ENCODE measurements at regions not wholly inside any gene's neighbourhood (a gene's known extent, or its start where the extent isn't known, plus 50 kb on each side); places are given as distances from the start of the nearest gene placed in this dataset.
"Not testable (repeated sequence)": the region's sequence is repeated elsewhere in the genome, so short reads cannot be mapped to it uniquely, and the experiment has no call there.

DNA sequence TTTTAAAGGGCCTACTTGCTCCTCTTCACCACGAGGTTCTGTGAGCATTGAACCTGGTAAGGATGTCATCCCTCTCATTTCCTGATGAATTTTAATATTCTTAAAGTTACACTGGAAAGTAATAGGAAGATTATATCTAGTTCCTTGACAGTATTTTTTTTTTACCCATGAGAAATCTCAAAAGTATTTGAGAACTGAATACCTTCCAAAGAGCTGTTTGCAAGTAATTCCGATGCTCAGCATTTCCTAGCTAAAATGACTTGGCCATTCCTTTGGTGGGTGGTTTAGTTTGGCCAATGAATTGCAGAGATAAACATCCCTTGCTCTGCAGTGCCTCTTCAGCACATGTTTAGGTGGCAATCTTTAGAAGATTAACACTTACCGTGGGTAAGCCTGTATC, 110.2 kb upstream of the WDR1 start:
- H3K4me1 ChIP-seq (ENCODE audit: control insufficient read depth in 2 of 2, insufficient read depth in 1 of 2, low read depth in 1 of 2, low read length in 2 of 2): no peaks in the 10 kb centered on the region

DNA sequence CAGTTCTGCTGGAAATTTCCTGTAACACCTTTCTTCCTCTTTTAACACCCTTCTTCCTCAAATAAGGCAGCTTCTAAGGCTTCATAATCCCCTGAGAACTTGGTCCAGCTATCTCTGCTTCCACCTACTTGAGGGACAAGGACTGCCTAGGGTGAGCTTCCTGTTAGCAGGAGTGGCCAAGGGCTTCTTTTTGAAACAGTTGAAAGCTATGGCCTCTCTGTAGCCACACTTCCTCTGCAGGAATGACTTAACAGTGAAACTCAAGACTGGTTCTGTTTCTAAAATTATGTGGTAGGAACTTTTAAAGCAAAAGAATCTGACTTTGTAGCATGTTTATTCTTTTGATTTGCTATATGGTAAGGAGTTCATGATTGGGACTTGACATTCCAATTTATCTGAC, 108.5 kb upstream of the WDR1 start:
- no peak overlapping the region for H2AK5ac ChIP-seq (ENCODE audit: low read depth, low read length)

More for the DNA sequence above, 110.2 kb upstream of the WDR1 start:
- H3K4me3 ChIP-seq (ENCODE audit: low read length in 2 of 2): no peak overlapping the region
- H2AK5ac ChIP-seq (ENCODE audit: low read depth, low read length): no peak overlapping the region
- H2BK12ac ChIP-seq (ENCODE audit: low read length): no peak overlapping the region
- H3K9me3 ChIP-seq (replicated peaks in 1 of 2; ENCODE audit: control insufficient read depth in 2 of 2, insufficient read depth in 1 of 2, low read depth in 1 of 2, low read length in 2 of 2): no peaks in the 10 kb centered on the region
- WGBS, 2 donors (ENCODE audit: extremely low coverage in 2 of 2, insufficient read length in 2 of 2, insufficient replicate concordance in 1 of 2): no CpG with 5 or more reads among the region's 3 CpGs
- no peaks in the 10 kb centered on the region for H3K27me3 ChIP-seq (ENCODE audit: control insufficient read depth in 3 of 3, insufficient read depth in 3 of 3, low read depth in 1 of 3, low read length in 3 of 3)
- no peaks in the 10 kb centered on the region for H3K79me1 ChIP-seq (ENCODE audit: low read depth, low read length)
- H3K9ac ChIP-seq (ENCODE audit: low read depth, low read length, poor library complexity): no peak overlapping the region
- no peak overlapping the region for H2BK120ac ChIP-seq (ENCODE audit: low read depth, low read length)
- H3K23ac ChIP-seq (ENCODE audit: low read depth, low read length, poor library complexity): no peak overlapping the region
- no peak overlapping the region for H3K27ac ChIP-seq (replicated peaks; ENCODE audit: low read length)
- no peaks in the 10 kb centered on the region for H3K36me3 ChIP-seq (replicated peaks in 1 of 2; ENCODE audit: control insufficient read depth in 2 of 2, insufficient read depth in 2 of 2, low read length in 2 of 2)
- H2BK5ac ChIP-seq (ENCODE audit: low read length): no peak overlapping the region
- H3K4ac ChIP-seq (ENCODE audit: low read length): no peak overlapping the region
- no peak overlapping the region for H4K8ac ChIP-seq (ENCODE audit: low read depth, low read length)
- H3K18ac ChIP-seq (ENCODE audit: low read length): no peak overlapping the region
- H2AFZ ChIP-seq (ENCODE audit: low read length): no peak overlapping the region
- no peak overlapping the region for H4K91ac ChIP-seq (ENCODE audit: low read depth, low read length, poor library complexity)
- H2BK15ac ChIP-seq (ENCODE audit: low read length): no peak overlapping the region
- no peak overlapping the region for H3K4me2 ChIP-seq (ENCODE audit: insufficient read depth, low read length, poor library complexity, severe bottlenecking)
- H3K14ac ChIP-seq (ENCODE audit: low read length): no peak overlapping the region
- DNase-seq (ENCODE audit: low spot score): no peak

DNA sequence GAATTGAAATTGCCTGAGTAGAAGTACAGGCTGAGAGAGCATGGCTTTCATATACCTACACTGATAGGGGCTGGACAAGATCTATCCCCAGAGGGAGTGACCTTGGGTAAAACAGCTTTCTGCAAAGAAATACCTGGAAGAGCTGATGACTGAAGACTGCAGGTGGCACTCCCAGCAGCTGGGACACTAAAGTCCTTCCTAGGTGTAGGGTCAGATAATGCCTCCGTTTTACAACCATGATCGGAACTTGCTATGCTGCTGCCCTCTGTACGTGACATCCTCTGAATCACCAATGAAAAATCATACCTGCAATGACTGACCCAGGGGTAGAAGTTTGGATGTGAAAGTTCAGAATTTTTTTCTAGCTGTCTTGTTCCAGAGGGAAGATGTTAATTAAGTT, 107.2 kb upstream of the WDR1 start:
- Histone ChIP-seq H2AK5ac (ENCODE audit: low read depth, low read length) (no peak overlapping the region), H2BK12ac (ENCODE audit: low read length) (no peak overlapping the region), H3K4me1 (ENCODE audit: control insufficient read depth in 2 of 2, insufficient read depth in 1 of 2, low read depth in 1 of 2, low read length in 2 of 2) (no peaks in the 10 kb centered on the region), H3K18ac (ENCODE audit: low read length) (no peak overlapping the region), H4K91ac (ENCODE audit: low read depth, low read length, poor library complexity) (no peak overlapping the region), H3K79me1 (ENCODE audit: low read depth, low read length) (no peaks in the 10 kb centered on the region), H2BK15ac (ENCODE audit: low read length) (no peak overlapping the region), H3K9me3 (replicated peaks in 1 of 2; ENCODE audit: control insufficient read depth in 2 of 2, insufficient read depth in 1 of 2, low read depth in 1 of 2, low read length in 2 of 2) (no peaks in the 10 kb centered on the region), H3K36me3 (replicated peaks in 1 of 2; ENCODE audit: control insufficient read depth in 2 of 2, insufficient read depth in 2 of 2, low read length in 2 of 2) (no peaks in the 10 kb centered on the region), H2AFZ (ENCODE audit: low read length) (no peak overlapping the region), H4K8ac (ENCODE audit: low read depth, low read length) (no peak overlapping the region), H3K4me3 (ENCODE audit: low read length in 2 of 2) (no peak overlapping the region), H2BK120ac (ENCODE audit: low read depth, low read length) (no peak overlapping the region), H3K14ac (ENCODE audit: low read length) (no peak overlapping the region), H2BK5ac (ENCODE audit: low read length) (no peak overlapping the region), H3K9ac (ENCODE audit: low read depth, low read length, poor library complexity) (no peak overlapping the region), H3K27me3 (ENCODE audit: control insufficient read depth in 3 of 3, insufficient read depth in 3 of 3, low read depth in 1 of 3, low read length in 3 of 3) (no peaks in the 10 kb centered on the region), H3K23ac (ENCODE audit: low read depth, low read length, poor library complexity) (no peak overlapping the region), H3K4ac (ENCODE audit: low read length) (no peak overlapping the region), H3K27ac (replicated peaks; ENCODE audit: low read length) (no peak overlapping the region), H3K4me2 (ENCODE audit: insufficient read depth, low read length, poor library complexity, severe bottlenecking) (no peak overlapping the region)
- DNase-seq (ENCODE audit: low spot score): no peak
- no CpG with 5 or more reads among the region's 3 CpGs for WGBS, 2 donors (ENCODE audit: extremely low coverage in 2 of 2, insufficient read length in 2 of 2, insufficient replicate concordance in 1 of 2)

More for the DNA sequence above, 108.5 kb upstream of the WDR1 start:
- H2BK5ac ChIP-seq (ENCODE audit: low read length): no peak overlapping the region
- H2AFZ ChIP-seq (ENCODE audit: low read length): no peak overlapping the region
- H3K14ac ChIP-seq (ENCODE audit: low read length): no peak overlapping the region
- no peak overlapping the region for H3K27ac ChIP-seq (replicated peaks; ENCODE audit: low read length)
- H2BK12ac ChIP-seq (ENCODE audit: low read length): no peak overlapping the region
- no peaks in the 10 kb centered on the region for H3K9me3 ChIP-seq (replicated peaks in 1 of 2; ENCODE audit: control insufficient read depth in 2 of 2, insufficient read depth in 1 of 2, low read depth in 1 of 2, low read length in 2 of 2)
- no peak overlapping the region for H4K8ac ChIP-seq (ENCODE audit: low read depth, low read length)
- H4K91ac ChIP-seq (ENCODE audit: low read depth, low read length, poor library complexity): no peak overlapping the region
- no peaks in the 10 kb centered on the region for H3K27me3 ChIP-seq (ENCODE audit: control insufficient read depth in 3 of 3, insufficient read depth in 3 of 3, low read depth in 1 of 3, low read length in 3 of 3)
- no peak overlapping the region for H3K4ac ChIP-seq (ENCODE audit: low read length)
- H2BK15ac ChIP-seq (ENCODE audit: low read length): no peak overlapping the region
- no peak overlapping the region for H3K18ac ChIP-seq (ENCODE audit: low read length)
- H2BK120ac ChIP-seq (ENCODE audit: low read depth, low read length): no peak overlapping the region
- no peaks in the 10 kb centered on the region for H3K79me1 ChIP-seq (ENCODE audit: low read depth, low read length)
- H3K23ac ChIP-seq (ENCODE audit: low read depth, low read length, poor library complexity): no peak overlapping the region
- DNase-seq (ENCODE audit: low spot score): no peak
- H3K4me2 ChIP-seq (ENCODE audit: insufficient read depth, low read length, poor library complexity, severe bottlenecking): no peak overlapping the region
- no peaks in the 10 kb centered on the region for H3K36me3 ChIP-seq (replicated peaks in 1 of 2; ENCODE audit: control insufficient read depth in 2 of 2, insufficient read depth in 2 of 2, low read length in 2 of 2)
- H3K9ac ChIP-seq (ENCODE audit: low read depth, low read length, poor library complexity): no peak overlapping the region
- no peaks in the 10 kb centered on the region for H3K4me1 ChIP-seq (ENCODE audit: control insufficient read depth in 2 of 2, insufficient read depth in 1 of 2, low read depth in 1 of 2, low read length in 2 of 2)
- no peak overlapping the region for H3K4me3 ChIP-seq (ENCODE audit: low read length in 2 of 2)

DNA sequence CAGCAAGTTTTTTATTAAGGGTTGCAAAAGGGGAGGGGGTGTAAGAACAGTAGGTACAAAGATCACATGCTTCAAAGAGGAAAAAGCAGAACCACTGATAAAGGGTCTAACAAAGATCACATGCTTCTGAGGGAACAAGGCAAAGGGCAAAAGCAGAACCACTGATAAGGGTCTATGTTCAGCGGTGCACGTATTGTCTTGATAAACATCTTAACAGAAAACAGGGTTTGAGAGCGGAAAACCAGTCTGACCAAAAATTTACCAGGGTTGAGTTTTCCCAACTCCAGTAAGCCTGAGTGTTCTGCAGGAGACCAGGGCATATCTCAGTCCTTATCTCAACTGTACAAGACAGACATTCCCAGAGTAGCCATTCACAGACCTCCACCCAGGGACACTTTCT, 96.9 kb upstream of the WDR1 start:
- not testable (repeated sequence) for H2AFZ ChIP-seq (ENCODE audit: low read length); H3K4me1 ChIP-seq (ENCODE audit: control insufficient read depth in 2 of 2, insufficient read depth in 1 of 2, low read depth in 1 of 2, low read length in 2 of 2)
- no CpG with 5 or more reads among the region's 3 CpGs for WGBS, 2 donors (ENCODE audit: extremely low coverage in 2 of 2, insufficient read length in 2 of 2, insufficient replicate concordance in 1 of 2)

More for the DNA sequence above, 96.9 kb upstream of the WDR1 start:
- not testable (repeated sequence) for H3K27me3 ChIP-seq (ENCODE audit: control insufficient read depth in 3 of 3, insufficient read depth in 3 of 3, low read depth in 1 of 3, low read length in 3 of 3); H3K27ac ChIP-seq (replicated peaks; ENCODE audit: low read length); H3K36me3 ChIP-seq (replicated peaks in 1 of 2; ENCODE audit: control insufficient read depth in 2 of 2, insufficient read depth in 2 of 2, low read length in 2 of 2); H3K14ac ChIP-seq (ENCODE audit: low read length); H3K4ac ChIP-seq (ENCODE audit: low read length); H2BK5ac ChIP-seq (ENCODE audit: low read length); H4K8ac ChIP-seq (ENCODE audit: low read depth, low read length); H3K23ac ChIP-seq (ENCODE audit: low read depth, low read length, poor library complexity); H3K9ac ChIP-seq (ENCODE audit: low read depth, low read length, poor library complexity); H2BK12ac ChIP-seq (ENCODE audit: low read length); H3K79me1 ChIP-seq (ENCODE audit: low read depth, low read length); H2BK120ac ChIP-seq (ENCODE audit: low read depth, low read length); DNase-seq (ENCODE audit: low spot score); H2AK5ac ChIP-seq (ENCODE audit: low read depth, low read length); H4K91ac ChIP-seq (ENCODE audit: low read depth, low read length, poor library complexity); H3K9me3 ChIP-seq (replicated peaks in 1 of 2; ENCODE audit: control insufficient read depth in 2 of 2, insufficient read depth in 1 of 2, low read depth in 1 of 2, low read length in 2 of 2); H2BK15ac ChIP-seq (ENCODE audit: low read length); H3K4me3 ChIP-seq (ENCODE audit: low read length in 2 of 2); H3K18ac ChIP-seq (ENCODE audit: low read length); H3K4me2 ChIP-seq (ENCODE audit: insufficient read depth, low read length, poor library complexity, severe bottlenecking)
